Left colon (tissue), 2 donors: ENCODE measurements at regions not wholly inside any gene's neighbourhood (a gene's known extent, or its start where the extent isn't known, plus 50 kb on each side); places are given as distances from the start of the nearest gene placed in this dataset.

Source experiments
- ATAC-seq: fragments of 200-7000 bp; cut with Tn5 transposase; one replicate; pipeline ENCODE4 v1.9.1; 2020; ENCODE audit warnings: mild to moderate bottlenecking, moderate library complexity
- DNase-seq, 2 donors: peaks; one replicate each; pipeline ENCODE4 v3.0.0-alpha.2; 2020
- intact Hi-C, 2 donors: fragments of 100-400 bp; cut with DNase I in 1 of 2; cut with micrococcal nuclease in 1 of 2; formaldehyde crosslinking; loops; one replicate each; pipeline versions ENCODE4 v1.11.2 to v1.14.0; 2022; cut with DNase I, micrococcal nuclease
- donor health status: DM: no; HTN: no; CAD: no.
- donor health status: DM: yes; HTN: yes; CAD: no.

- ATAC-seq (no peak), DNase-seq (no peak)
- intact Hi-C loops, result no loop called here
Observed at GRCh38 chrX:64097891-64098290, 107.6 kb downstream of the AMER1 start.

GRCh38 chrX:64093761-64094160 lies 111.7 kb downstream of the AMER1 start:
- no peak for DNase-seq
- intact Hi-C loops, result no loop called here
- ATAC-seq, result peak; percentile 40
